Naive B cell (primary cell): ENCODE measurements at regions not wholly inside any gene's neighbourhood (a gene's known extent, or its start where the extent isn't known, plus 50 kb on each side); places are given as distances from the start of the nearest gene placed in this dataset.

Experiments
- ATAC-seq, 2 donors: fragments of 150-1000 bp; cut with Tn5 transposase; 2 replicates each; pipeline ENCODE4 v1.10.0; 2021; ENCODE audit warnings: low read depth in 2 of 2, mild to moderate bottlenecking in 2 of 2, moderate library complexity in 2 of 2
- DNase-seq: peaks from one replicate; pipeline ENCODE4 v3.0.0; 2022
- H3K27ac Mint-ChIP-seq, 6 donors: one replicate each; pipeline ENCODE4 v1.8.0; 2020 to 2022; ENCODE audit warnings: mild to moderate bottlenecking in 6 of 6, mixed read lengths in 6 of 6, moderate library complexity in 5 of 6, inconsistent platforms in 2 of 6
- H3K27me3 Mint-ChIP-seq, 3 donors: one replicate each; pipeline ENCODE4 v1.8.0; 2021 to 2022; ENCODE audit warnings: mixed read lengths in 3 of 3, mild to moderate bottlenecking in 1 of 3
- H3K36me3 Mint-ChIP-seq, 2 donors: one replicate each; pipeline ENCODE4 v1.8.0; 2020 to 2022; ENCODE audit warnings: mixed read lengths in 2 of 2, inconsistent platforms in 1 of 2, mild to moderate bottlenecking in 1 of 2
- H3K4me1 Mint-ChIP-seq, 3 donors: one replicate each; pipeline ENCODE4 v1.8.0; 2020 to 2022; ENCODE audit warnings: mixed read lengths in 3 of 3, inconsistent platforms in 1 of 3, mild to moderate bottlenecking in 1 of 3, moderate library complexity in 1 of 3
- H3K4me3 Mint-ChIP-seq, 8 donors: one replicate each; pipeline ENCODE4 v1.8.0; 2020 to 2022; ENCODE audit warnings: mild to moderate bottlenecking in 8 of 8, mixed read lengths in 8 of 8, moderate library complexity in 8 of 8, inconsistent platforms in 2 of 8
- H3K9me3 Mint-ChIP-seq, 7 donors: one replicate each; pipeline ENCODE4 v1.8.0; 2020 to 2022; ENCODE audit warnings: mixed read lengths in 7 of 7, mild to moderate bottlenecking in 5 of 7, inconsistent platforms in 2 of 7, moderate library complexity in 1 of 7

DNA sequence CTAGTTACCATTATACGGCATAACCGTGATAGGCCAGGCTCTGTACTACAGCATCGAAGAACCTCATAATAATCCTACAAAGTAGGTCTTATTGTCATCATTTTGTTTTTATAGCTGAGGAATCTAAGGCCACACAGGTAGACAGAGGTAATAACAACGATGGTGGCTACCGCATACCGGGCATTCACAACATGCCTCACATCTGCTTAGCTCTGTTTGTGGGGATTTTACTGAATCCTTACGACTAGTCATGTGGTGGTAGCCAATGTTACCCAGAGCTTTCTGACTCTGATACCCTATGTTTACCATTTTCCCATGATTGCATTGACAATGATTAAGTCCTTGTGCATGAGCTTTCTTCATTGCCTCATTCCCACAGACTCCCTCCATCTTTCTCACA is 269.4 kb downstream of the TCF7L2 start:
- Mint-ChIP-seq H3K4me1 (no peaks in the 10 kb centered on the region), H3K36me3 (no peaks in the 10 kb centered on the region), H3K27ac (no peak overlapping the region), H3K9me3 (peaks cover 0 to 3% (median 0%) of the 10 kb centered on the region in 7 donors), H3K4me3 (no peak overlapping the region), H3K27me3 (peaks cover 13 to 15% (median 15%) of the 10 kb centered on the region in 3 donors)
- no peak for ATAC-seq
- DNase-seq, result no peak

- Mint-ChIP-seq H3K36me3 (no peaks in the 10 kb centered on the region), H3K27me3 (peaks cover 15 to 21% (median 15%) of the 10 kb centered on the region in 3 donors), H3K9me3 (peaks cover 0 to 2% (median 0%) of the 10 kb centered on the region in 7 donors), H3K4me3 (no peak overlapping the region), H3K4me1 (peaks cover 3 to 9% (median 6%) of the 10 kb centered on the region in 3 donors), H3K27ac (peak overlapping the region in 1 of 6 donors; percentile 18)
- no peak for ATAC-seq
- DNase-seq, result no peak
Measured at GRCh38 chr10:113221756-113222168, 271.7 kb downstream of the TCF7L2 start.

GRCh38 chr10:113222207-113222606 is 272.2 kb downstream of the TCF7L2 start:
- ATAC-seq (no peak), DNase-seq (no peak)
- Mint-ChIP-seq H3K9me3 (peaks cover 0 to 2% (median 0%) of the 10 kb centered on the region in 7 donors), H3K4me3 (no peak overlapping the region), H3K4me1 (peaks cover 3 to 9% (median 9%) of the 10 kb centered on the region in 3 donors), H3K27me3 (peaks cover 15 to 21% (median 15%) of the 10 kb centered on the region in 3 donors), H3K36me3 (no peaks in the 10 kb centered on the region), H3K27ac (no peak overlapping the region)

DNA sequence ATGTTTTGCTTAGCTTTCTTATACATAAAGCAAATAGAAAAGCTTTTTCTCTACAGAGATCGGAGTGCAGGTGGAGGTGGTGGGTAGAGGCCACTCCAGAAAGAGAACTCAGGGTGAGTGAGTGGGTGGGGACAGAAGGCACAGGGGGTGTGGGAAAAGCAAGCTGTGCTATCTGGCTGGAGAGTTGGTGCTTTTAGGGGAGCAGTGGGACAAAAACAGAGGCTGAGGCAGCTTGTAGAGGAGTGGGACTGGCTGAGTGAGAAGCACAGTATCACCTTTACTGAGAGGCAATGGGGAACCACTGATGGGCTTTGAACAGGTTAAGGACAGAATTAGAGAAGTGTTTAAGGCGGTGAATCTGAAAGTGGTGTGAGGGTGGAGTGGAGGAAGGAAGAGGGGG is 275.3 kb downstream of the TCF7L2 start:
- DNase-seq, result no peak
- Mint-ChIP-seq H3K27me3 (peaks cover 18 to 29% (median 20%) of the 10 kb centered on the region in 3 donors), H3K9me3 (no peaks in the 10 kb centered on the region), H3K4me1 (peaks cover 3 to 10% (median 9%) of the 10 kb centered on the region in 3 donors), H3K36me3 (no peaks in the 10 kb centered on the region), H3K27ac (peak overlapping the region in 3 of 6 donors; percentile 43 to 76 (median 75)), H3K4me3 (no peak overlapping the region)
- ATAC-seq, result no peak

DNA sequence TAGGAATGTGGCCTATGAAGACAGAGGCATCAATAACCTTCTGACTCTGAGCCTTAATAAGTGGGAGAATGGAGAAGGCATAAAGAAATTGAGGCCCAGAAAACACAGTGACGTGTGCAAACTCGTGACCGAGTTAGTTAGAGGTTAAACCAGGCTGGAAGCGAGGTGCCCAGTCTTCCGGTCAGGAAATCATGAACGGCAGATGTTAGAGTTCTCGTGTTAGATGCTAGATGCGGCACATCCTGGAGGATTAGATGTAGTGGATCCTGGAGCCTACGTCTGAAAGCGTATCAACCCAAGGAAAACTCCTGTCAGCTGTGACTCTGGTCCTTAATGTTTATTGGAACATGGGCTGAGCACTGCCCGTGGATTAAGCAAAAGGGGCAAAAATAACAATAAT is 275.9 kb downstream of the TCF7L2 start:
- no peak for ATAC-seq
- Mint-ChIP-seq H3K9me3 (no peaks in the 10 kb centered on the region), H3K4me1 (peaks cover 3 to 10% (median 9%) of the 10 kb centered on the region in 3 donors), H3K27ac (peak overlapping the region in 1 of 6 donors; percentile 22), H3K36me3 (no peaks in the 10 kb centered on the region), H3K27me3 (peaks cover 18 to 29% (median 20%) of the 10 kb centered on the region in 3 donors), H3K4me3 (no peak overlapping the region)
- DNase-seq, result no peak

- Mint-ChIP-seq H3K27ac (peak overlapping the region in 1 of 6 donors; percentile 67), H3K4me1 (peaks cover 3 to 10% (median 9%) of the 10 kb centered on the region in 3 donors), H3K36me3 (no peaks in the 10 kb centered on the region), H3K4me3 (no peak overlapping the region), H3K27me3 (peaks cover 18 to 29% (median 20%) of the 10 kb centered on the region in 3 donors), H3K9me3 (no peaks in the 10 kb centered on the region)
- DNase-seq (peak; percentile 11), ATAC-seq (peak; percentile 65 to 84)
Measured at GRCh38 chr10:113226399-113226798, 276.4 kb downstream of the TCF7L2 start.

- no peaks in the 10 kb centered on the region for H3K36me3 Mint-ChIP-seq
- peak in 1 of 2 donors; percentile 20 for ATAC-seq
- no peaks in the 10 kb centered on the region for H3K9me3 Mint-ChIP-seq
- H3K27me3 Mint-ChIP-seq, result peaks cover 18 to 28% (median 20%) of the 10 kb centered on the region in 3 donors
- H3K4me3 Mint-ChIP-seq, result no peak overlapping the region
- H3K27ac Mint-ChIP-seq, result peak overlapping the region in 1 of 6 donors; percentile 67
- no peak for DNase-seq
- peaks cover 3 to 10% (median 9%) of the 10 kb centered on the region in 3 donors for H3K4me1 Mint-ChIP-seq
Measured at GRCh38 chr10:113226831-113227445, 276.9 kb downstream of the TCF7L2 start.

DNA sequence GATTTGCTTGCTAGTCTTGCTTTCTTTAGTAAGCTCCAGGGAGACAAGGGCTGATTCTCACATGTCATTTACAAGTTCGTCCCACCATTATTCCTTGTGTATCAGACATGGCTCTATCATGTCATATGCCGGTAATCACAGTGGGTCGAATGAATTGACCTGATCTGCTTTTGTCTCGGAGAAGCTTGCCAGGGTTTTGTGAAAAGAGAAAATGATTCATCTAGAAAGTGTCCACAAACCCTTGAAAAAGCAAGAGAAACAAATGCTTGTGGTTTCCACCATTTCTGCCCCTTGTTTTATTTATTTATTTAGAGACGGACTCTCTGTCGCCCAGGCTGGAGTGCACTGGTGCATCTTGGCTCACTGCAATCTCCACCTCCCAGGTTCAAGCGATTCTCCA is 278.5 kb downstream of the TCF7L2 start:
- ATAC-seq (no peak), DNase-seq (no peak)
- Mint-ChIP-seq H3K36me3 (no peaks in the 10 kb centered on the region), H3K27me3 (peaks cover 7 to 16% (median 8%) of the 10 kb centered on the region in 3 donors), H3K9me3 (no peaks in the 10 kb centered on the region), H3K4me3 (peak overlapping the region in 1 of 8 donors; percentile 47), H3K4me1 (peaks cover 8 to 17% (median 9%) of the 10 kb centered on the region in 3 donors), H3K27ac (no peak overlapping the region)

- ATAC-seq (no peak), DNase-seq (no peak)
- H3K36me3 Mint-ChIP-seq, result no peaks in the 10 kb centered on the region
- H3K27me3 Mint-ChIP-seq, result peaks cover 4 to 16% (median 6%) of the 10 kb centered on the region in 3 donors
- H3K4me3 Mint-ChIP-seq, result no peak overlapping the region
- peaks cover 8 to 20% (median 9%) of the 10 kb centered on the region in 3 donors for H3K4me1 Mint-ChIP-seq
- peaks cover 0 to 2% (median 0%) of the 10 kb centered on the region in 7 donors for H3K9me3 Mint-ChIP-seq
- H3K27ac Mint-ChIP-seq, result no peak overlapping the region
Measured at GRCh38 chr10:113230011-113230610, 280.1 kb downstream of the TCF7L2 start.

GRCh38 chr10:113232928-113233511 is 283.0 kb downstream of the TCF7L2 start:
- peak overlapping the region in 4 of 8 donors; percentile 19 to 66 (median 52) for H3K4me3 Mint-ChIP-seq
- DNase-seq (peak; percentile 15), ATAC-seq (peak; percentile 55 to 62)
- peak overlapping the region in 2 of 6 donors; percentile 36 to 38 for H3K27ac Mint-ChIP-seq
- H3K9me3 Mint-ChIP-seq, result peaks cover 0 to 4% (median 0%) of the 10 kb centered on the region in 7 donors
- H3K27me3 Mint-ChIP-seq, result peaks cover 4 to 8% (median 6%) of the 10 kb centered on the region in 3 donors
- H3K36me3 Mint-ChIP-seq, result no peaks in the 10 kb centered on the region
- H3K4me1 Mint-ChIP-seq, result peaks cover 0 to 11% (median 5%) of the 10 kb centered on the region in 3 donors

- H3K27ac Mint-ChIP-seq, result no peak overlapping the region
- ATAC-seq (no peak), DNase-seq (no peak)
- no peaks in the 10 kb centered on the region for H3K27me3 Mint-ChIP-seq
- no peaks in the 10 kb centered on the region for H3K36me3 Mint-ChIP-seq
- peaks cover 0 to 11% (median 5%) of the 10 kb centered on the region in 3 donors for H3K4me1 Mint-ChIP-seq
- no peak overlapping the region for H3K4me3 Mint-ChIP-seq
- H3K9me3 Mint-ChIP-seq, result peaks cover 0 to 4% (median 0%) of the 10 kb centered on the region in 7 donors
Measured at GRCh38 chr10:113234481-113234880, 284.4 kb downstream of the TCF7L2 start.

DNA sequence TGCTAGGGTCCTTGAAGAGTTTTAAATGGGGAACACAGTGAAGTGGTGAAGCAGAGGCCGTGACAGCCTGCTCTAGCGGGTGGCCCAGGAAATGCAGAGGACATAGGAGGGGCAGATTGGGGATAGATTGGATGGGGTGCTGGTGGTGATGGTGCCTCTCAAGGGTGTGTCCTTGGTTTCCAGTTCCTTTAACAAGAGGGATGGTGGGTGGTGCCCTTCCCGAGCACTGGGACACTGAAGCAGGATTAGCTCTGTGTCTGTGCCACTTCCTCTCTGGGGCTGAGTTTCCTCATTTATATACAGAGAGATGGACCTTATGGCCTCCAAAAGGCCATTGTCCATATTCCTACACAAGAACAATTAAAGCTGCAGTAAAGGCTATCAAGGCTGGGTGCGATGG is 285.5 kb downstream of the TCF7L2 start:
- Mint-ChIP-seq H3K27ac (no peak overlapping the region), H3K4me3 (no peak overlapping the region)

GRCh38 chr10:113236998-113237397 is 287.0 kb downstream of the TCF7L2 start:
- Mint-ChIP-seq H3K27me3 (peaks cover 0 to 9% (median 0%) of the 10 kb centered on the region in 3 donors), H3K4me1 (peaks cover 0 to 11% (median 5%) of the 10 kb centered on the region in 3 donors), H3K4me3 (no peak overlapping the region), H3K27ac (no peak overlapping the region), H3K9me3 (peaks cover 0 to 4% (median 0%) of the 10 kb centered on the region in 7 donors), H3K36me3 (no peaks in the 10 kb centered on the region)
- no peak for ATAC-seq
- no peak for DNase-seq

More for the DNA sequence above, 285.5 kb downstream of the TCF7L2 start:
- Mint-ChIP-seq H3K4me1 (peaks cover 0 to 11% (median 5%) of the 10 kb centered on the region in 3 donors), H3K36me3 (no peaks in the 10 kb centered on the region), H3K9me3 (peaks cover 0 to 4% (median 0%) of the 10 kb centered on the region in 7 donors), H3K27me3 (peaks cover 0 to 6% (median 0%) of the 10 kb centered on the region in 3 donors)
- ATAC-seq, result no peak
- DNase-seq, result no peak
